Kidney (tissue), 13 donors: ENCODE measurements at regions not wholly inside any gene's neighbourhood (a gene's known extent, or its start where the extent isn't known, plus 50 kb on each side); places are given as distances from the start of the nearest gene placed in this dataset.

Experiments used
- DNase-seq, 5 donors: peaks; one replicate each; pipeline ENCODE4 v3.0.0-alpha.2; 2013 to 2020
- FAIRE-seq: peaks from 2 replicates; lab custom pipeline; 2012; peaks lifted over from hg19 to GRCh38; lab: Jason Lieb, UNC
- H3K27ac ChIP-seq, 2 donors: one replicate each; pipeline ENCODE4 v1.7.0; 2013; ENCODE audit warnings: low read depth in 2 of 2, low read length in 2 of 2, inconsistent platforms in 1 of 2
- H3K27me3 ChIP-seq: one replicate; pipeline ENCODE4 v1.7.1; 2013; ENCODE audit warnings: low read length, inconsistent platforms; ENCODE audit not compliant: control insufficient read depth, insufficient read depth
- H3K36me3 ChIP-seq, 3 donors: one replicate each; pipeline versions ENCODE4 v1.7.0 to v1.7.1; 2013; ENCODE audit warnings: low read length in 3 of 3, control low read depth in 1 of 3, inconsistent platforms in 1 of 3; ENCODE audit not compliant: insufficient read depth in 3 of 3, control insufficient read depth in 2 of 3
- H3K4me1 ChIP-seq, 3 donors: one replicate each; pipeline versions ENCODE4 v1.7.0 to v1.7.1; 2013; ENCODE audit warnings: low read length in 3 of 3, inconsistent platforms in 1 of 3, low read depth in 1 of 3; ENCODE audit not compliant: control insufficient read depth in 2 of 3, insufficient read depth in 2 of 3
- H3K4me3 ChIP-seq, 3 donors: one replicate each; pipeline versions ENCODE4 v1.7.0 to v1.8.1; 2013; ENCODE audit warnings: low read length in 3 of 3, control low read depth in 1 of 3, inconsistent platforms in 1 of 3
- H3K9ac ChIP-seq, 3 donors: one replicate each; pipeline versions ENCODE4 v1.7.0 to v1.7.1; 2013; ENCODE audit warnings: low read length in 3 of 3, control low read depth in 1 of 3, inconsistent platforms in 1 of 3
- H3K9me3 ChIP-seq, 3 donors: one replicate each; pipeline versions ENCODE4 v1.7.0 to v1.7.1; 2013; ENCODE audit warnings: low read length in 3 of 3, control low read depth in 1 of 3, inconsistent platforms in 1 of 3; ENCODE audit not compliant: control insufficient read depth in 2 of 3, insufficient read depth in 1 of 3
- intact Hi-C: fragments of 100-400 bp; cut with DNase I; formaldehyde crosslinking; loops from one replicate; pipeline ENCODE4 v1.11.1; 2022
- TF ChIP-seq, protein P1 (sequence below): IDR thresholded peaks from 3 replicates; pipeline ENCODE4 v1.5.1; 2012; ENCODE audit warnings: mild to moderate bottlenecking, moderate library complexity, borderline replicate concordance; ENCODE audit not compliant: insufficient read depth; ENCODE audit errors: extremely low read depth
- donor health status: control.
- donor health status: control.
- donor health status: control.
- donor health status: control.
- donor health status: control.
- donor health status: DM: yes; HTN: yes; CAD: no.
- donor health status: Normal renal cell carcinoma (clear cell type).

DNA sequence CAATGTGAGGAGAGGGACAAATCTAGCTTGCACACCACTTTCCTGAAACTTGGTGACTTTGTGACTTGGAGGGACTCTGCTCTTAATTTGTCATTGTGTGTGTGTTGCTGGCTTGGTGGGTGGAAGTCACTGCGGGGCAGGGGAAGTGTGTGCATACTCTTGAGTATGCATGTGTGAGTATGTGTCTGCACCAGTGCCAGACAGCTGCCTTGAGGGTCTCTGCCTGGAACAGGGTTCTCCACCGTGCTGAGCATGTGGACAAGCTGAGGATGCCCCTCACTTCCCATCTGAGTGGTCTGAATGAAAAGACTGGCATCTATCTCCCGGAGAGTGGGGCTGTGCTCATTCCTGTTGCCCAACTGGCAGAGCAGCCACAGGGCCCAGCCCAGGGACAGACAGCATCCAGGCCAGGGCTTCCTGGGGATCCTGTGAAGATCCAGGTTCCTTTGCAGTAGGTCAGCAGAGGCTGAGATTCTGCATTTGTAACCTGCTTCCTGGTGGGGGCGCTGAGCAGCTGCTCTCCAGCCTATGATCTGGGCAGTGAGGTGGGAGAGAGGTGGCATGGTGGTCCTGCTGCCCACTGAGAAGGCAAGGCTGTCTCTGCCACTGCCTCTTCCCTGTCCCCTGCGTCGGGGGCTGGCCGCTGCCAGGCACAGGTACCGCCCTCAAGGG, 138.9 kb upstream of the HAAO start:
- Histone ChIP-seq H3K36me3 (no peaks in the 10 kb centered on the region), H3K4me1 (peaks cover 20 to 65% (median 53%) of the 10 kb centered on the region in 3 donors), H3K9me3 (no peaks in the 10 kb centered on the region), H3K4me3 (no peak overlapping the region), H3K27me3 (no peaks in the 10 kb centered on the region), H3K27ac (peak overlapping the region in 1 of 2 donors; percentile 47), H3K9ac (peak overlapping the region in 1 of 3 donors; percentile 44)
- DNase-seq (peak in 2 of 5 donors; percentile 46 to 56), FAIRE-seq (no peak)
- intact Hi-C loops = no loop called here
- TF ChIP-seq, protein P1, sequence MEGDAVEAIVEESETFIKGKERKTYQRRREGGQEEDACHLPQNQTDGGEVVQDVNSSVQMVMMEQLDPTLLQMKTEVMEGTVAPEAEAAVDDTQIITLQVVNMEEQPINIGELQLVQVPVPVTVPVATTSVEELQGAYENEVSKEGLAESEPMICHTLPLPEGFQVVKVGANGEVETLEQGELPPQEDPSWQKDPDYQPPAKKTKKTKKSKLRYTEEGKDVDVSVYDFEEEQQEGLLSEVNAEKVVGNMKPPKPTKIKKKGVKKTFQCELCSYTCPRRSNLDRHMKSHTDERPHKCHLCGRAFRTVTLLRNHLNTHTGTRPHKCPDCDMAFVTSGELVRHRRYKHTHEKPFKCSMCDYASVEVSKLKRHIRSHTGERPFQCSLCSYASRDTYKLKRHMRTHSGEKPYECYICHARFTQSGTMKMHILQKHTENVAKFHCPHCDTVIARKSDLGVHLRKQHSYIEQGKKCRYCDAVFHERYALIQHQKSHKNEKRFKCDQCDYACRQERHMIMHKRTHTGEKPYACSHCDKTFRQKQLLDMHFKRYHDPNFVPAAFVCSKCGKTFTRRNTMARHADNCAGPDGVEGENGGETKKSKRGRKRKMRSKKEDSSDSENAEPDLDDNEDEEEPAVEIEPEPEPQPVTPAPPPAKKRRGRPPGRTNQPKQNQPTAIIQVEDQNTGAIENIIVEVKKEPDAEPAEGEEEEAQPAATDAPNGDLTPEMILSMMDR = no peak

GRCh38 chr2:42930025-42930581, 137.7 kb upstream of the HAAO start:
- DNase-seq (peak in 1 of 5 donors; percentile 39), FAIRE-seq (no peak)
- intact Hi-C loops = no loop called here
- Histone ChIP-seq H3K9me3 (no peaks in the 10 kb centered on the region), H3K4me1 (peaks cover 29 to 74% (median 65%) of the 10 kb centered on the region in 3 donors), H3K27ac (peak overlapping the region; percentile 97 to 98), H3K9ac (peak overlapping the region in 1 of 3 donors; percentile 52), H3K4me3 (no peak overlapping the region), H3K27me3 (no peaks in the 10 kb centered on the region), H3K36me3 (no peaks in the 10 kb centered on the region)
- TF ChIP-seq, protein P1 = no peak

DNA sequence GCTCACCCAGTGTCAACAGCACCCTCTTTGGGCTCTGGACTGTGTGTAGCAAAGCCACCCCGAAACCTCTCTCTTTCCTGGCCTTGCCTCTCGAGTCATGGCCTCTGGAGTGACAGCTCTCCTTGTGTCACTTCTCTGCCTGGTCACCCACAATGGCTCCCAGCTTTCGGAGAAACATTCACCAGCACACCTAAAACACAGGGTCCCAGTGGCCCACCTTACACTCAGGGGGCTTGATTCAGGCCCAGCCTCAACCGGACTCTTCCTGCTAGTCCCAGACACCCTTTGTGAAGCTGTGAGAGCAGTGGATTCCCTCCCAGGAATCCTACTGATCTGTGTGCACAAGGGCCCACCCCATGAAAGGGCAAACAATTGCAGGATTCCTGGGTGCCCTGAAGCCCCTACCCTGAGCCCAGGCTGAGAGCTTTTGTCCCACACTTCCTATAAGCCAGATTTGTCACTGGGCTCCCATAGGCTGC, 137.2 kb upstream of the HAAO start:
- intact Hi-C loops = no loop called here
- no peak for FAIRE-seq

More for the DNA sequence above, 137.2 kb upstream of the HAAO start:
- TF ChIP-seq, protein P1 = no peak
- Histone ChIP-seq H3K4me3 (no peak overlapping the region), H3K9me3 (no peaks in the 10 kb centered on the region), H3K27me3 (no peaks in the 10 kb centered on the region), H3K27ac (peak overlapping the region; percentile 97 to 98), H3K4me1 (peaks cover 32 to 78% (median 68%) of the 10 kb centered on the region in 3 donors), H3K9ac (peak overlapping the region in 1 of 3 donors; percentile 52), H3K36me3 (no peaks in the 10 kb centered on the region)
- DNase-seq = no peak
